ENCODE measurements at regions not wholly inside any gene's neighbourhood (a gene's known extent, or its start where the extent isn't known, plus 50 kb on each side); places are given as distances from the start of the nearest gene placed in this dataset.

DNA sequence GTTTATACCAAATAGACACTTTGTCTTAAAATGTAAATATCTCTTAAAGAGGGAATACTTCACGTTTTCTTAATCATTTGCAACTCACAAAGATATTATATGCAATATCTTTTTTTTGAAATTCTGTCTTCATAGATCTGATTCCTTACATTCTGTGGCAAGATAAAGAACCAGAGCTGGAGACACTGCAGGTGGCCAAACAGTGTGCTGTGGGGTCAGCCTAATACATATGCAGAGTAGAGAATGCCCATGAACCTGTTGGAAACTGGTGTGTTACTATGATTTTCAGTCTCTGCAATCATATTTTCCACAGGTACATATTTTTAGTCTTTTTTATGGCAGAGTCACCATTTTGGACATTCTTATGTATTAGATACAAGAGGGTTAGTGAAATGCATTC lies 229.6 kb upstream of the CHST9 start:
- no peak overlapping the region for H3K27ac ChIP-seq
- no peak for DNase-seq (ENCODE audit: low read depth, low spot score)

DNA sequence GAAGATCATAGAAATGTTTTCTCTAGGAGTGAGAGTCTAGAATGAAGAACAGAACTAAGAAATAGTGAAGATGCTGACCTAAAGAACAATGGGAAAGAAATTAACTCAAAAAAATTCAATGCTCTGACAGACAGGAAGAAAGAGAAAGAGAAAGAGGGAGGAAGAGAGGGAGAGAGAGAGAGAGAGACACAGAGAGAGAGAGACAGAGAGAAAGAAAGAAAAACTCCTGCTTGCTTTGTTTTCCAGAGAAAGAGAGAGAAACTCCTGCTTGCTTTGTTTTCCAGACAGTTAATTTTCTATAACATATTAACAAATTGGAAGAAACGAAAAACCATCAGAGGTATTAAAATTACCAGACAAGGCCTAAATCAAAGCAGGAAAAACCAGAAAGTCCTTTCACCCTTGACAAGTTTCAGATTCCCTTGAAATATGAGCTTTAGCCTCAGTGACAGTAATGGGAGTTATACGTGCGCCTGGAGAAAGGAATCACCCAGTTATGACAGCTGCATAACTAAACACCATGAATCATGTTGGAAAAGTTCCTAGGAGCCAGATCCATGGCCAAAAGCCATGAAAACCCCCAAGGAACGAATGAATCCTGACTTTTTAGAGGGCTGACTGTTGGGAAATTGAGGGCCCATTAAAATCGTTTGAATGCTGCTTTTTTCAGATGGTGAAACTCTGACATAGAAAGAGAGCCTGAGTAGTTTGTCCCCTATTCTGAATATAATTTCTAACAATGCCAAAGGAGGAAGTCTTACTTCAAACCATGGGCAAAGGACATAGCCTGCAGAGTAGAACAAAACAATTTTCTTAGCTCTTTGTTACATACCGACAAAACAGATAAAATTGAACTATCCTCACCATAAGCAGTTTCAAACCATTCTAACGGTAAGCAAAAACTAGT lies 228.6 kb upstream of the CHST9 start:
- DNase-seq (ENCODE audit: low read depth, low spot score), result peak; percentile 51
- peak overlapping the region; percentile 3 for H3K27ac ChIP-seq

DNA sequence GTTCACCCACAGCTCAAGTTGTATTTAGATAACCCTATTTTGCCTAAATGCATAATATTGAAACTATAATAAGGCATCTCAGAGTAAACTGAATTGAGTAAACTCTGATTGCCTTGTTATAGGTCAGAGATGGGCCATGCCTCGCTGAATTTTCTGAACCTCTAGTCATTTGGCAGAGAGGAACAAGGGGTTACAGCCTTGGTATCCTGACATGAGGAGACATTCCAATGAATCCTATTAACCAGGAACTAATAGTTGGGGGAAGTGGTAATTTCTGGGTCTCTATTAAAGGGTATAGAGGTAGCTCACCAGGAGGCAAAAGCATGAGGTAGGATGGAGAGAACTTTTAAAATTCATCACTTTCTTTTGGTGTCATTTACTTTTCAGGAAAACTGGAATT lies 227.4 kb upstream of the CHST9 start:
- no peak for DNase-seq (ENCODE audit: low read depth, low spot score)
- no peak overlapping the region for H3K27ac ChIP-seq

DNA sequence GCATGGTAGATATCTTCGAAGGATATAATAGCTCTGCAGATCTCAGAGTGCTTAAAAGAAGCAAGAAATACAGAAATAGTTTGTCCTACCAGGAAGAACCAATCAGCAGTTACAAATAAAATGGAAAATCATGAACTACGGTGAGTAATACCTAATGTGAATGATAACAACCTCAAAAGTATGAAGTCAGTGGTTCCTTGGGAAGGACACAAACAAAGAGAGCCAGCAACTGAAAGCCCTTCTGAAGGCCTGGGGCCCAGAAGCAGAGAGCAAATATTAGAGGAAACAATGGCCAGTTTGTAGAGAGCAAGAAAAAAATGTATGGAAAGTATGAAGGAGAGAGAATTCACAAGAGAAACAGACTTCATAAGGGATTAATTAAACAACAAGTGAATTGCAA lies 226.8 kb upstream of the CHST9 start:
- H3K27ac ChIP-seq, result no peak overlapping the region
- DNase-seq (ENCODE audit: low read depth, low spot score), result peak; percentile 43

DNA sequence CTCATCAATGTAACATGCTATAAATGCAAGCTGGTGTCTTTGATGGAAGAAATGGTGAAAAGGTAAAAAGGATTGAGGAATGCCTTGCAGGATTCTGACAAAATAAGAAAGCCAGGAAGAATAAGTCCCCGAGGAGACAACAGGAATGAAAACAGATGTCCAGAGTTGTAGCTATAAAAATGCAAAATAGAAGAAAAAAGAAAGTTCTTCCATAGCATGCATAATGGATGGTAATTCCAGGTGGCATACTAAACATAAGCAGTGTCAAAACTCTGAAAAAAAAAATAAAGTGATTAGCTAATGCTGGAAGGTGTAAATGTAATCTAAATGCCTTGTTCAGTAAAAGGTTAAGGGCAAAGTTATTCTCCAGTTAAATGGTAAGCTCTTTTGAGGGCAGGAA lies 225.9 kb upstream of the CHST9 start:
- no peak overlapping the region for H3K27ac ChIP-seq
- no peak for DNase-seq (ENCODE audit: low read depth, low spot score)

DNA sequence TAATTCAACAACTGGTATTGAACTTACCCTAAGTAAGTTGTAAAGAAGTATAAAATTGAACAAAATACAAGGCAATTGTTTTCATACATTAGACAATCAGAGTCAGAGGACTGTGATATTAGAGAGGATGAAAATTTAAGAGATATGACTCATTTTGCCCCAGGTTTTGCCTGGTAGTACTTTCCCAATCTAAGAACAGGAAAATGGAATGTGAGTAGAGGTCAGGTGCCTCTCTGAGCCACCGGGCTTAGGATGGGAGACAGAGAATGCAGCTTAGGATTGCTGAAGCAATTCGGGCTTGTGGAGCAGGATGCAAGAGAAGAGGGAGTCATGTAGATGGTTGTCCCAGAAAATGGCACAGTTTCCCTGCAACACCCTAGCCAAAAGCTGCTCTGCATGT lies 219.7 kb upstream of the CHST9 start:
- DNase-seq (ENCODE audit: low read depth, low spot score), result no peak
- no peak overlapping the region for H3K27ac ChIP-seq

DNA sequence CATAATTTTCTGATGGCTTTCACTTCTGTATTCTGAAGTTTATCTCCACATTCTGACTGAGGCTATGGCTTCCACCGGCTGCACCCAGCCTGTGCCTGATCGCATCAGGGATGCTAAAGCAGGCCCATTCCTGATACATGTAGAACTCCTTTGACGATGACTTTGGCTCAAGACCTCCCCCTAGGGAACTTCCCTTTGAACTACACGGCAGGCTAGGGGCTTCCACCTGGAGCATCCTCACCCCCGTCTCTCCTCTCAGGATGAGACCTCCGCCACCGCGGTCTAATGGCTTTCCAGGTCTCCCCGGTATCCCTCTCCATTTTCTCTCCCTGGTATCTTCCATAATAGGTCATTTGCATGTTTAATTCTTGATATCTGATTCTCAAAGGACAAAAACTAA lies 214.9 kb upstream of the CHST9 start:
- H3K27ac ChIP-seq, result no peak overlapping the region
- DNase-seq (ENCODE audit: low read depth, low spot score), result no peak

DNA sequence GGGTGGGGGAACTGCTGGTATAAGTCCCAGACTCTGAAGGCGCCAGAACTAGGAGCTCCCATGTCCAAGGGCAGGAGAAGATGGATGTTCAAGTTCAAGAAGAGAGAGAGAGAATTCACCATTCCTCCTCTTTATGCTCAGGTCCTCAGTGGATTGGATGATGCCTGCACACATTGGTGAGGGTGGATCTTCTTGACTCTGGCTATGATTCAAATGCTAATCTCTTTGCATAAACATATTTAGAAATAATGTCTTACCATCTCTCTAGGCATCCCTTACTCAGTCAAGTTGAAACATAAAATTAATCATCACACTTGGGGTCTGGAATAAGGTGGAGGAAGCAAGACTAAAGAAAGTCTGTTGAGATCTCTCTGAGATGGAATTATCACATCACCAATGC lies 210.6 kb upstream of the CHST9 start:
- no peak for DNase-seq (ENCODE audit: low read depth, low spot score)
- H3K27ac ChIP-seq, result no peak overlapping the region

DNA sequence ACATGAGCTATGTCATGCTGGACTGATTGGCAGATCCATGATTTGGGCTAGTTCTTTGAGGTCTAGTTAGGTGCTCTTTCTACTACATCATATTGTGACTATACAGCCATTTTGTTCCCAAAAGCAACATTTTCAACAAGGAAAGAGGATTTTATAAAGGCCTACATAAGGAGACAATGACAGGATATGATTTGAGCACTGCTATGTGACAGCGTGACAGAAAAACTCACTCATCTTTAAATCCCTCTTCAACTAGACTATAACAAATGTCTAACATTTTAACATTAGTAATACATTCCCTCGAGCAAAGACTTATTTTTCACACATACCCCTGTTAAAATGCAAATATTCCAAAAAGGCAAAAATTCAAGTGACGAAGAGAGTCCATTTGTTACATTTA lies 209.6 kb upstream of the CHST9 start:
- DNase-seq (ENCODE audit: low read depth, low spot score), result no peak
- no peak overlapping the region for H3K27ac ChIP-seq

DNA sequence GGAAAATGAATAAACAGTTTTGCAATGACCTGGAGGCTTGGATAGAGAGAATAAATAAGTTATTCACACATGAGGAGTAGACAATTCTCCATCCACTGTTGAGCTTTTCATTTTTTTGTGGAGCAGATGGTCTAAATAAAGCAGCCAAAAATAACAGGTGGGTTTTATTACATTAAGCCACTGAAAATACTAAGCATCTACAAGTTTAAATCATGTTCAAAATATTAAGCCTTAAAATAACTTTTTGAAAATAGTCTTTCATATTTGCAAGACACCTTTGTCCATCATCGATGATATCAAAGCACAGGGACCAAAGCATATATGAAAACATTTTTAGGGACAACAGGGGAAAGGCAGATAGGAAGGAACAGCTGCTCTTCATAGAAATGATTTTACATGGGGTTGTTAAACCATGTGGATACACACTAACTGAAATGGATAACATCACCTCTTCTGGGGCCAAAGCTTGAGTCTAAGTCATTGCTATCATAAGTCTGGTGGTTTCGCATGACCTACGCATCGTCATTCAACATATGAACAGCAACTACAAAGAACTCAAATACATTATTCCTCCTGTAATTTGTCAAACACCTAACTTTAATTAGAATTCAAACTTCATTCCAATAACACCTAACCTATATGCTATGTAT lies 197.6 kb upstream of the CHST9 start:
- no peak for DNase-seq (ENCODE audit: low read depth, low spot score)
- H3K27ac ChIP-seq, result no peak overlapping the region

DNA sequence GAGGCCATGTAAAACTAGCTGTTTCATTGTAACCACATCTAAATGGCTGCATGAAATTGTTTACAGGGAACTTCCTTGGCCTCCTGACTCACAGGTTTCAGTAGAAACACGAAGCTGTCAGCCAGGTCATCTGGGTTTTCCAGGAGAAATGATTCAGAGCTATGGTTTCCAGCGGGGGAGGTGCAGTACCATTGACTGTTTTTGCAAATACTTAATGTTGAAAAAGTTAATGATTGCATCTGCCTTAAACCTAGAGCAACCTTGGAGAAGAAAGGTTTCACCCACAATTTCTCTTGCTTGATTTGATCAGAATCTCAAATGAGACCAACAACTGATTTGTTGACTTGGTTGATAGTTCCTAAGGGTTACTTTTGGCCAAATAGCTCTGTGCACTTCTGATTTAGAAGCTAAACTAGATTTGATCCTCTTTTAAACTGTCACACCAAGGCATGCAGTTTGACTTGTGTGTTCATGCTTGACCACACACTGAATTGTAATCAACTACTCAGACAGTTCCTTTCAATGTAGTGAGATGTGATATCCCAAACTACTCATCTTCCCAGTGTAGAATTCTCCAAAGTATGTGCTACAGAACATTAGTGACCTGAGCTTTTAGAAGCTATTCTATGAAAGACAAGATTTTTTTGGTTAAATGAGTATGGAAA lies 193.5 kb upstream of the CHST9 start:
- H3K27ac ChIP-seq, result peak overlapping the region; percentile 67
- peak; percentile 85 for DNase-seq (ENCODE audit: low read depth, low spot score)

DNA sequence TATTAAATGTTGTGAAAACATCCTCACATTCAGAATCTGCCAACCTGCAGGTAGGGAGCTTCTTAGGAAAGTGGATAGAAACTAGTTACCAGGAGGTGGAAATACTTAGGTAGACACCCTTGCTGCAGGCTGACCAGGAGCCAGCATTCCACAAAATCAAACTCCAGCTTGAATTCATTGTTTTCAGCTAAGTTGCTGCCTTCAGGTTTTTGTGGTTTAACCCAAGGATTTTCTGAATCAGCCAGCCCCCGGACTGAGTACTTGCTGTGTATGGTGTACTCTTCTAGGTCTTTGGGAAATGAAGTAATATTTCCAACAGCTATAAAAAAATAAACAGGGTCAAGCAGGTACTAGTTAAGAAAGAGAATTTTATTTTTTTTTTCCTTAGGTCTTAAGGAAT lies 192.1 kb upstream of the CHST9 start:
- peak overlapping the region; percentile 67 for H3K27ac ChIP-seq

DNA sequence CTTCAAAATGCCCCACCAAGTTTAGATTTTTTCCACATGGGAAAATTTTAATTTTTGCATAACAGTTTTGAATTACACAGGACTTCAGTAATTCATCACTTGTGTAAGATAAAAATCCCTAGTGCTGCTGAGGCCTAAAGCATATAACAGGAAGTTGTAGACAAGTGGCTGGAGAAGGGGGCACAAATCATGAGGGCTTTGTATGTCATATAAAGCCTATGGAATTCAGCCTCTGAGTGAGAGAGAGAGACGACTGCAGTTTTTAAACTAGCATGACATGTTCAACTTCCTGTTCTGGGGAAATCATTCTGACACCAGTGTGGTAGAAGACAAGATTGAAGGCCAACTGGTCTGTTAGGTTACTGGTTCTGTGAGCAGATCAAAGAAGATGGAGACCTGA lies 187.3 kb upstream of the CHST9 start:
- H3K27ac ChIP-seq, result no peak overlapping the region
- DNase-seq (ENCODE audit: low read depth, low spot score), result no peak

More for the DNA sequence above, 192.1 kb upstream of the CHST9 start:
- peak; percentile 8 for DNase-seq (ENCODE audit: low read depth, low spot score)

DNA sequence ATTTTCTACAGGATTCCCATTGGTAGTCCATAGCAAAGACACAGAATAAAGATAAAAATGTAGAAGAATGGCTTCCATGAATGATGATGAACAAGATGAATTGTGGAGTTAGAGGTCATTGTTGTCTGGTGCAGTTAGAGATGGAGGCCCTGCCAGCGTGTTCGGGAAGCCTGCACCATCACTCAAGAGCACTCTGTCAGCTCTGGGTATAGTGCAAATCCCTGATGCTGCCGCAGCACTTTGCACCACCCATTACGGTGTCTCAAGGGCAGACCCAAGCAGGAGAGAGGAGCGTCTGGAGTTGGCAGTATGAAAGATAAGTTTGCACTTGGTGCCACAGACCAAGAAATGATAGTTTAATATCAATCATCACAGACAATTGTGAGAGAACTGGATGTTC lies 181.6 kb upstream of the CHST9 start:
- DNase-seq (ENCODE audit: low read depth, low spot score), result no peak
- no peak overlapping the region for H3K27ac ChIP-seq

DNA sequence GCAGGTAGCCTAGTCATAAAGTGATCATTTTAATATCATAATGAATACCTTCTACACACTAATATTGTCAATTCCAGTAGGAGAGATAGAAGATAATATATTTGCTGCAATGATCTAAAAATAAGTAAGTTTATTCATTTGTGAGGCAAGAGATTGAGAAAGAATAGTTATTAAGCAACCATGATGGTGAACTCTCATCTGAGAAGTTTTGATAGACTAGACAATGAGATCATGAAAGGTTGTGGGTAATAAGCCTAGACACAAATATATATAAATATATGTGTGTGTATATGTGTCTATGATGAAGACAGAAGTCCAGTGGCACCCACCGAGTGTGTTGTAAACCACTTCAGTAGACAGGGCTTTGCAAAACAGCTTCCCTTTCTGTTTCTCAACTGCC lies 181.0 kb upstream of the CHST9 start:
- no peak for DNase-seq (ENCODE audit: low read depth, low spot score)
- no peak overlapping the region for H3K27ac ChIP-seq

DNA sequence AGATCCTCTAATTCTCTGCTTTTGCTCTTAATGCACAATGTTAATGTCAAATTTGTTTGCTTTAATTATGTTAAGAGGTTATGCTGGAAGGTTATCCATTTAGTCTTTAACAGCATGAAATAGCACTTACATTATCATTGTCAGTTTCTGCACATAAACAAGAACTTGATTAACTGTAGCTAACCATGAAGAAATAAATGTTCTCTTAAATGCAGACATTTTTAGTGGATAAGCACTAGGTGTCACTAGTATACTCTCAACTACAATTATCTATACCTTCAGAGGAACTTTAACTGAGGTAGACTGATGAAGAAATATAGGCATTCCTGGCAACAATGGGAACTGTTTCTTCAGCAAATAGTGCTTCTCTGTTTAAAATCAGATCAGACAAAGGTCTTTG lies 178.8 kb upstream of the CHST9 start:
- H3K27ac ChIP-seq, result no peak overlapping the region
- no peak for DNase-seq (ENCODE audit: low read depth, low spot score)

DNA sequence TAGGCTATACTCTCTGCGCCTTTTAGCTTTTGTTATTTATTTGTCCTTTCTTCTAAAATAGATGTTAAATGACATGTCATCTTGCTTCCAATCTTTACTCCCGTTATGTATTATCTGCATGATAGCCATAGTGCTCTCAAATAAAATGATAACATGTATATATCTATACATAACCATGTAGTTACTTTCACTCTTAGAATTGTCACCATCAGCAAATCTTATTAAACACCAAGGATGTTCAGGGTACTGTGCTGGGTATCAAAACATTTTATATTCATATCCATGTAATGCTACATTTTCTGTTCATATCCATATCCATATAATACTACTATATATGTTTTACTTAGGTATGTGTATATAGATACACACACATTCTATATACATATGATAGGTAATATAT lies 176.4 kb upstream of the CHST9 start:
- H3K27ac ChIP-seq, result no peak overlapping the region
- no peak for DNase-seq (ENCODE audit: low read depth, low spot score)

DNA sequence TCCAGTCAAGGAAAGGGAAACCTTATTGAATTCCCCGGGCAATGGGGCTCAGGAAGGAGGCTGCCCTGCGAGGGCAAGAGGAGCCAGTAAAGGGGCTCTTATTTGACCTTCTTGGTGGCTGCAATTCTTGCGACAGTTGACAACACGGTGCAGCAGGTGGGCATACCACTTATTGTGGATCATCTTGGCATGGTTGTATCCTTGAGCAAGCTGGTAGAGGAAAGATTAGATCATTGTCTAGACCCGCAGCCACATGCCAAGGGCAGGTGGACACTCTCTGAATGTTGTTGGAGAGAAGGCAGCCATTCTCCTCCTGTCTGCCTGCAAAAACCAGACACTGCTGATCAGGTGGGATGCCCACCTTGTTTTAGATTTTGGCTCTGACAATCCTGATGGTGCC lies 170.2 kb upstream of the CHST9 start:
- DNase-seq (ENCODE audit: low read depth, low spot score), result no peak
- H3K27ac ChIP-seq, result no peak overlapping the region

DNA sequence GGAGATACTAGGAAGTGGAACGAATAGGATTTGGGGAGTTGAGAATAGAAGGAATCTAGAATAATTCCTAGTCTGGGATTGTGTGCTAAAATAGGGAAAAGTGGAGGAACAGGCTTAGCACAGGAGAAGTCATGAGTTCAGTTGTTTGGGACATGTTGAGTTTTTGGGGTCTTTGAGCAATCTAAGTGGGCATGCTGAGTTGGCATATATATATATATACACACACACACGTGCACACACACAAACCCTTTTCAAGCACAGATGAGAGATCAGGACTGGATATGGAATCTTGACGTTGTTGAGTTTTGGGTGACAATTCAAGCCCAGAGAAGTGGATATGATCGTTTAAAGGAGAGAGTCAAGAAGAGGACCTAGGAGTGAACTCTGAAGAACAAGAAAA lies 168.2 kb upstream of the CHST9 start:
- DNase-seq (ENCODE audit: low read depth, low spot score), result no peak
- no peak overlapping the region for H3K27ac ChIP-seq

DNA sequence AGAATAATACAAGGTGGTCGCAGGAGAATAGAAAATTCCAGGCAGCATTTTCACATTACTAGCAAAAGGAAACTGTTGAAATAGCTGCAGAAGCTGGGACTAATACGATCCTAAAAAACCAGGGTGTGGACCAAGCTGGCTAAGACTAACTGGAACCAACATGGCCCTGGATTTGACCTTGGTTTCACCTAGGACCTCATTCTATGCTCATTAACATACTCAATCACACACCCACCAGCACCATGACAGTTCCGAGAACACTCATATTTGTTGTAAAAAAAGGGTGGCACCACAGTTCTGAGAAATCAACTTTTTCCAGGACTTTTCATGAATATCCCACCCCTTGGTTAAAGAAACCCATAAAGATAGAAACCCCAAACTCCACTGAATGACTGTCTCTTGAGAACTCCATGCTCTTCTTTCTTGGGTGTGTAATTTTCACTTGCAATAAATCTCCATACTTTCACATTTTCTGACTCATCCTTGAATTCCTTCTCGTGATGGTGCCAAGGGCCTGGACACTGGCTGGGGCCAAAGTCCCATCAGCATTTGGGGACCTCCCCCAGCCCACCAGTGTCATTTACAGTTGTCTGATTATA lies 164.3 kb upstream of the CHST9 start:
- no peak overlapping the region for H3K27ac ChIP-seq
- DNase-seq (ENCODE audit: low read depth, low spot score), result no peak

DNA sequence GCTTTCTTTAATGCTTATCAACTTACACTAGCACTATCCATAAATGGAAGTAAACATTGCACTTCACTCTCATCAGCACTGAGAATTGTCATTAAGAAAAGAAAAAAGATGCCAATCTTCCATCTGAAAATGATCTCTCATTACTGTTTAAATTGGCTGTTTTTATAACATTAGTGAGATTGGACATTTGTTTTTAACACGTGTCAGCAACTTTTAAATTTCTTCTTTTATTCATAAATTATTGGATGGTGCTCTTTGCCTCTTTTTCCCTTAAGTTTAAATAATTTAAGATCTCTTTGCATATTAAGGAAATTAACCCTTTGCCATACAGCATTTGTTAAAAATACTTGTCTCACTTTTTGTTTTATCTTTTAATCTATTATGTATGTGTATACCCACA lies 146.5 kb upstream of the CHST9 start:
- no peak overlapping the region for H3K27ac ChIP-seq
- DNase-seq (ENCODE audit: low read depth, low spot score), result no peak
